ENCODE measurements at regions not wholly inside any gene's neighbourhood (a gene's known extent, or its start where the extent isn't known, plus 50 kb on each side); places are given as distances from the start of the nearest gene placed in this dataset.
A peak's percentile ranks its signal among the peaks of the same experiment; 100 is the strongest.

- DNase-seq = peak in 1 of 14 experiments; percentile 20
- CTCF ChIA-PET = no interaction called here
These were observed 87.4 kb upstream of the BHLHE23 start for GRCh38 chr20:63093966-63094766.

GRCh38 chr20:63092660-63093215, 86.0 kb upstream of the BHLHE23 start:
- intact Hi-C loops (cut with DNase I, micrococcal nuclease) = no loop called here
- no peaks in the 10 kb centered on the region for H3K4me1 ChIP-seq (ENCODE audit: insufficient read depth, low read length)
- ATAC-seq (ENCODE audit: poor library complexity) (no peak), DNase-seq (peak in 1 of 14 experiments; percentile 17)
- TF ChIP-seq, protein P1, sequence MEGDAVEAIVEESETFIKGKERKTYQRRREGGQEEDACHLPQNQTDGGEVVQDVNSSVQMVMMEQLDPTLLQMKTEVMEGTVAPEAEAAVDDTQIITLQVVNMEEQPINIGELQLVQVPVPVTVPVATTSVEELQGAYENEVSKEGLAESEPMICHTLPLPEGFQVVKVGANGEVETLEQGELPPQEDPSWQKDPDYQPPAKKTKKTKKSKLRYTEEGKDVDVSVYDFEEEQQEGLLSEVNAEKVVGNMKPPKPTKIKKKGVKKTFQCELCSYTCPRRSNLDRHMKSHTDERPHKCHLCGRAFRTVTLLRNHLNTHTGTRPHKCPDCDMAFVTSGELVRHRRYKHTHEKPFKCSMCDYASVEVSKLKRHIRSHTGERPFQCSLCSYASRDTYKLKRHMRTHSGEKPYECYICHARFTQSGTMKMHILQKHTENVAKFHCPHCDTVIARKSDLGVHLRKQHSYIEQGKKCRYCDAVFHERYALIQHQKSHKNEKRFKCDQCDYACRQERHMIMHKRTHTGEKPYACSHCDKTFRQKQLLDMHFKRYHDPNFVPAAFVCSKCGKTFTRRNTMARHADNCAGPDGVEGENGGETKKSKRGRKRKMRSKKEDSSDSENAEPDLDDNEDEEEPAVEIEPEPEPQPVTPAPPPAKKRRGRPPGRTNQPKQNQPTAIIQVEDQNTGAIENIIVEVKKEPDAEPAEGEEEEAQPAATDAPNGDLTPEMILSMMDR (IDR thresholded peaks at IDR 0.05) = no peak
- ChIA-PET POLR2A (no interaction called here), CTCF (interaction anchor here (0.5 kb wide), 1 partner anchor 91 kb away, joined by 5 read pairs; no protein-coding TSS in a partner anchor)
- H3K27ac ChIP-seq (ENCODE audit: low read depth in 1 of 2, low read length in 2 of 2) = no peak overlapping the region
- no peak overlapping the region for H3K27ac Mint-ChIP-seq
- H3K36me3 Mint-ChIP-seq (ENCODE audit: low read depth) = no peaks in the 10 kb centered on the region
- H3K27me3 ChIP-seq (ENCODE audit: control insufficient read depth in 1 of 2, insufficient read depth in 2 of 2, low read length in 2 of 2) = peaks cover 16 to 22% of the 10 kb centered on the region in 2 experiments
- peaks cover 36% of the 10 kb centered on the region for H3K27me3 Mint-ChIP-seq
- H3K4me3 ChIP-seq (ENCODE audit: low read length) = no peak overlapping the region
- no peaks in the 10 kb centered on the region for H3K36me3 ChIP-seq (ENCODE audit: insufficient read depth, low read length)
- no peaks in the 10 kb centered on the region for H3K9me3 Mint-ChIP-seq
- no peaks in the 10 kb centered on the region for H3K4me1 Mint-ChIP-seq (ENCODE audit: low read depth)
- peaks cover 0 to 20% of the 10 kb centered on the region in 2 experiments for H3K9me3 ChIP-seq (ENCODE audit: control insufficient read depth in 1 of 2, insufficient read depth in 1 of 2, low read length in 2 of 2)
- no peak overlapping the region for H3K4me3 Mint-ChIP-seq

More at GRCh38 chr20:63093966-63094766, 87.4 kb upstream of the BHLHE23 start:
- Mint-ChIP-seq H3K27me3 (peaks cover 22% of the 10 kb centered on the region), H3K27ac (no peak overlapping the region), H3K4me1 (ENCODE audit: low read depth) (no peaks in the 10 kb centered on the region), H3K36me3 (ENCODE audit: low read depth) (no peaks in the 10 kb centered on the region), H3K4me3 (no peak overlapping the region), H3K9me3 (no peaks in the 10 kb centered on the region)
- no peaks in the 10 kb centered on the region for H3K36me3 ChIP-seq (ENCODE audit: insufficient read depth, low read length)
- H3K4me3 ChIP-seq (ENCODE audit: low read length) = no peak overlapping the region
- intact Hi-C loops (cut with DNase I, micrococcal nuclease) = no loop called here
- H3K27me3 ChIP-seq (ENCODE audit: control insufficient read depth in 1 of 2, insufficient read depth in 2 of 2, low read length in 2 of 2) = peaks cover 16 to 19% of the 10 kb centered on the region in 2 experiments
- H3K4me1 ChIP-seq (ENCODE audit: insufficient read depth, low read length) = no peaks in the 10 kb centered on the region
- TF ChIP-seq, protein P1 (IDR thresholded peaks at IDR 0.05) = no peak
- POLR2A ChIA-PET = no interaction called here
- ATAC-seq (ENCODE audit: poor library complexity) = no peak
- H3K27ac ChIP-seq (ENCODE audit: low read depth in 1 of 2, low read length in 2 of 2) = no peak overlapping the region
- peaks cover 0 to 16% of the 10 kb centered on the region in 2 experiments for H3K9me3 ChIP-seq (ENCODE audit: control insufficient read depth in 1 of 2, insufficient read depth in 1 of 2, low read length in 2 of 2)

GRCh38 chr20:63091901-63092659, 85.3 kb upstream of the BHLHE23 start:
- peak in 1 of 14 experiments; percentile 27 for DNase-seq
- ATAC-seq (ENCODE audit: poor library complexity) = no peak

More at GRCh38 chr20:63091901-63092659, 85.3 kb upstream of the BHLHE23 start:
- CTCF ChIA-PET = interaction anchor here (0.5 kb wide), 1 partner anchor 90 kb away, joined by 5 read pairs; no protein-coding TSS in a partner anchor
- H3K4me1 Mint-ChIP-seq (ENCODE audit: low read depth) = no peaks in the 10 kb centered on the region
- H3K27ac ChIP-seq (ENCODE audit: low read depth in 1 of 2, low read length in 2 of 2) = no peak overlapping the region
- intact Hi-C loops (cut with DNase I, micrococcal nuclease) = no loop called here
- H3K27me3 Mint-ChIP-seq = peaks cover 40% of the 10 kb centered on the region
- peaks cover 0 to 26% of the 10 kb centered on the region in 2 experiments for H3K9me3 ChIP-seq (ENCODE audit: control insufficient read depth in 1 of 2, insufficient read depth in 1 of 2, low read length in 2 of 2)
- H3K27ac Mint-ChIP-seq = no peak overlapping the region
- H3K4me1 ChIP-seq (ENCODE audit: insufficient read depth, low read length) = no peaks in the 10 kb centered on the region
- H3K27me3 ChIP-seq (ENCODE audit: control insufficient read depth in 1 of 2, insufficient read depth in 2 of 2, low read length in 2 of 2) = peaks cover 16 to 22% of the 10 kb centered on the region in 2 experiments
- H3K4me3 ChIP-seq (ENCODE audit: low read length) = no peak overlapping the region
- H3K36me3 ChIP-seq (ENCODE audit: insufficient read depth, low read length) = no peaks in the 10 kb centered on the region
- no peak overlapping the region for H3K4me3 Mint-ChIP-seq
- POLR2A ChIA-PET = no interaction called here
- TF ChIP-seq, protein P1 (IDR thresholded peaks at IDR 0.05) = no peak
- H3K9me3 Mint-ChIP-seq = no peaks in the 10 kb centered on the region
- no peaks in the 10 kb centered on the region for H3K36me3 Mint-ChIP-seq (ENCODE audit: low read depth)

All from CD4-positive, alpha-beta T cell (primary cell).